AG04450 (cell line): ENCODE measurements at regions not wholly inside any gene's neighbourhood (a gene's known extent, or its start where the extent isn't known, plus 50 kb on each side); places are given as distances from the start of the nearest gene placed in this dataset.
"Not testable (repeated sequence)": the region's sequence is repeated elsewhere in the genome, so short reads cannot be mapped to it uniquely, and the experiment has no call there.

Experiments
- CTCF ChIA-PET: fragments of 300-600, 350-600 bp; formaldehyde crosslinking; extraction: SDS; loops from one replicate; lab custom pipeline; 2022; ENCODE audit warnings: antibody characterized with exemption, inconsistent platforms; lab: Charles Lee
- POLR2A ChIA-PET: fragments of 350-600 bp; formaldehyde crosslinking; extraction: SDS; loops from one replicate; lab custom pipeline; 2021; ENCODE audit warnings: antibody characterized with exemption, inconsistent platforms; lab: Yijun Ruan, JAX
- DNase-seq: peaks from one replicate; pipeline ENCODE4 v3.0.0-alpha.2; 2011; ENCODE audit warnings: low read depth, low spot score
- H3K27ac ChIP-seq: one replicate; pipeline ENCODE4 v1.5.1; 2012; ENCODE audit warnings: low read depth, low read length, control low read depth
- H3K27me3 ChIP-seq: one replicate; pipeline ENCODE4 v1.6.0; 2012; ENCODE audit warnings: low read length; ENCODE audit not compliant: control insufficient read depth, insufficient read depth
- H3K4me3 ChIP-seq: 2 replicates; pipeline ENCODE4 v1.5.1; 2011; ENCODE audit warnings: mild to moderate bottlenecking, low read depth, low read length, control low read depth
- H3K9me3 ChIP-seq: 2 replicates; pipeline ENCODE4 v1.5.1; 2012; ENCODE audit warnings: low read length; ENCODE audit not compliant: control insufficient read depth, insufficient read depth
- TF ChIP-seq, protein P1 (sequence below): IDR thresholded peaks from 2 replicates; pipeline ENCODE4 v1.5.1; 2011; ENCODE audit warnings: low read depth, low read length, control low read depth, inconsistent platforms

GRCh38 chr5:123937230-123937629, 425.3 kb downstream of the CSNK1G3 start:
- Histone ChIP-seq H3K4me3 (no peak overlapping the region), H3K27me3 (no peaks in the 10 kb centered on the region), H3K9me3 (peaks cover 24% of the 10 kb centered on the region), H3K27ac (no peak overlapping the region)
- POLR2A ChIA-PET, result no interaction called here
- CTCF ChIA-PET, result no interaction called here
- TF ChIP-seq, protein P1, sequence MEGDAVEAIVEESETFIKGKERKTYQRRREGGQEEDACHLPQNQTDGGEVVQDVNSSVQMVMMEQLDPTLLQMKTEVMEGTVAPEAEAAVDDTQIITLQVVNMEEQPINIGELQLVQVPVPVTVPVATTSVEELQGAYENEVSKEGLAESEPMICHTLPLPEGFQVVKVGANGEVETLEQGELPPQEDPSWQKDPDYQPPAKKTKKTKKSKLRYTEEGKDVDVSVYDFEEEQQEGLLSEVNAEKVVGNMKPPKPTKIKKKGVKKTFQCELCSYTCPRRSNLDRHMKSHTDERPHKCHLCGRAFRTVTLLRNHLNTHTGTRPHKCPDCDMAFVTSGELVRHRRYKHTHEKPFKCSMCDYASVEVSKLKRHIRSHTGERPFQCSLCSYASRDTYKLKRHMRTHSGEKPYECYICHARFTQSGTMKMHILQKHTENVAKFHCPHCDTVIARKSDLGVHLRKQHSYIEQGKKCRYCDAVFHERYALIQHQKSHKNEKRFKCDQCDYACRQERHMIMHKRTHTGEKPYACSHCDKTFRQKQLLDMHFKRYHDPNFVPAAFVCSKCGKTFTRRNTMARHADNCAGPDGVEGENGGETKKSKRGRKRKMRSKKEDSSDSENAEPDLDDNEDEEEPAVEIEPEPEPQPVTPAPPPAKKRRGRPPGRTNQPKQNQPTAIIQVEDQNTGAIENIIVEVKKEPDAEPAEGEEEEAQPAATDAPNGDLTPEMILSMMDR, result peak; percentile 39; the same call in 1 of the 2 replicates
- no peak for DNase-seq

DNA sequence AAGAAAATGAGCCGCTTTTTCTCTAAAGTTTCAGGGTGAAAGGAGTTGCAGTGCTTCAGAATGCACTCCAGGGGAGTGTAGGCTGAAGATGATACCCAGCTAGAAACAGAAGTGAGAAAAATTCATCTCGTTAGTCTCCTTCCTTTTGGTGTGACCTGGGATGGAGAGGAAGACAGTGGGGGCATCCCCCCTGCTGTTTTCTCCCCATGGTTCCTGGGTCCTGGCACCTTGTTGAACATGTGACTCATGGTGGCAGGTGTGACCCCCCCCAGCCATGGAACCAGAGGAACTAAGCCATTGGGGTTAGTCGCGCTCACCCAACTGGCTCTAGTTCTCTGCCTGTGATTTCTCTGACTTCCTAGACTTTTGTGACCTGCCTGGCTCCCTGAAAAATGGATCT, 424.6 kb downstream of the CSNK1G3 start:
- POLR2A ChIA-PET, result no interaction called here
- peaks cover 21% of the 10 kb centered on the region for H3K9me3 ChIP-seq
- H3K27me3 ChIP-seq, result no peaks in the 10 kb centered on the region
- CTCF ChIA-PET, result no interaction called here
- TF ChIP-seq, protein P1, result no peak
- H3K4me3 ChIP-seq, result no peak overlapping the region
- DNase-seq, result no peak
- H3K27ac ChIP-seq, result no peak overlapping the region

DNA sequence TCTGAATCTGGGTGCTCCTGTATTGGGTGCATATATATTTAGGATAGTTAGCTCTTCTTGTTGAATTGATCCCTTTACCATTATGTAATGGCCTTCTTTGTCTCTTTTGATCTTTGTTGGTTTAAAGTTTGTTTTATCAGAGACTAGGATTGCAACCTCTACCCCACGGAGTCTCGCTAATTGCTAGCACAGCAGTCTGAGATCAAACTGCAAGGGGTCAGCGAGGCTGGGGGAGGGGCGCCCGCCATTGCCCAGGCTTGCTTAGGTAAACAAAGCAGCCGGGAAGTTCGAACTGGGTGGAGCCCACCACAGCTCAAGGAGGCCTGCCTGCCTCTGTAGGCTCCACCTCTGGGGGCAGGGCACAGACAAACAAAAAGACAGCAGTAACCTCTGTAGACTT, 421.8 kb downstream of the CSNK1G3 start:
- H3K27ac ChIP-seq, DNase-seq, H3K27me3 ChIP-seq, H3K4me3 ChIP-seq, POLR2A ChIA-PET, CTCF ChIA-PET: not testable (repeated sequence)
- H3K9me3 ChIP-seq, result peaks cover 18% of the 10 kb centered on the region

- H3K27me3 ChIP-seq, result no peaks in the 10 kb centered on the region
- no peak overlapping the region for H3K27ac ChIP-seq
- ChIA-PET CTCF (no interaction called here), POLR2A (no interaction called here)
- H3K4me3 ChIP-seq, result no peak overlapping the region
- no peaks in the 10 kb centered on the region for H3K9me3 ChIP-seq
- DNase-seq, result no peak
- TF ChIP-seq, protein P1, result no peak
These were observed 417.1 kb downstream of the CSNK1G3 start for GRCh38 chr5:123929055-123929474.

DNA sequence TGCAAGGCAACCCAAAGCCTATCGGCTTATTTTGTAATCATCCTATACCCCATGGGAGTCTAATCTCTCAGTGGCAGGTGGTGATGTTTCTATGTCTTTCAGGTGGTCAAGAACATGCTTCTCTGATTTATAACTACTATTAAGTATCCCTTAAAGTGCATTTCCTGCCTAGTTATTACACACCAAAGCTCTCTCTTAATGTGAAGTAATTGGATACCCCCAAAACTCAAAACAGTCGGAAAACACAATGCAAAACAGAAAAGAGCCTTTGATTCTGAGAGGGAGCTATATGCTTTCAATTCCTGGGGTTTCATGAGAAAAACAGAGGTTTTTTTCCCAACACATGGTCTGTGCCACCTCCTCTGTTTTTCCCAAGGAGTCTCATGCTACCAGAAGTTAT, 416.4 kb downstream of the CSNK1G3 start:
- ChIA-PET CTCF (no interaction called here), POLR2A (no interaction called here)
- TF ChIP-seq, protein P1, result no peak
- Histone ChIP-seq H3K27me3 (no peaks in the 10 kb centered on the region), H3K27ac (no peak overlapping the region), H3K9me3 (no peaks in the 10 kb centered on the region), H3K4me3 (no peak overlapping the region)
- no peak for DNase-seq

DNA sequence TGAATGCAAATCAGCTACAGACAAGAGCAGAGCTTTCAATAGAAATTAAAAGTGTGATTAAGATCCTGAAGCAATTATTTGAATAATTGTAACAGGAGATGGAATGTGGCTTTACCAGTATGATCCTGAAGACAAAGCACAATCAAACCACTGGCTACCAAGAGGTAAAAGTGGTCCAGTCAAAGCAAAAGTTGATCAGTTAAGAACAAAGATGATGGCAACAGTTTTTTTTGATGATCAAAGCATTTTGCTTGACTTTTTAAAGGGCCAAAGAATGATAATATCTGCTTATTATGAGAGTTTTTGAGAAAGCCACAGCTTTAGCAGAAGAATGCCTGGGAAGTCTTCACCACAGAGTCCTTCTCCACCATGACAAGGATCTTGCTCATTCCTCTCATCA, 409.2 kb downstream of the CSNK1G3 start:
- TF ChIP-seq, protein P1, result no peak
- no peak overlapping the region for H3K4me3 ChIP-seq
- H3K27ac ChIP-seq, result no peak overlapping the region
- no peaks in the 10 kb centered on the region for H3K9me3 ChIP-seq
- ChIA-PET POLR2A (no interaction called here), CTCF (no interaction called here)
- no peak for DNase-seq
- no peaks in the 10 kb centered on the region for H3K27me3 ChIP-seq
